Kidney epithelial cell (primary cell): ENCODE measurements at regions not wholly inside any gene's neighbourhood (a gene's known extent, or its start where the extent isn't known, plus 50 kb on each side); places are given as distances from the start of the nearest gene placed in this dataset.
"Not testable (repeated sequence)": the region's sequence is repeated elsewhere in the genome, so short reads cannot be mapped to it uniquely, and the experiment has no call there.

Experiments used
- DNase-seq: peaks from one replicate; pipeline ENCODE4 v3.0.0-alpha.2; 2010; ENCODE audit warnings: low read depth
- H3K27me3 ChIP-seq: 2 replicates; pipeline ENCODE4 v1.6.0; 2011; ENCODE audit warnings: low read length; ENCODE audit not compliant: control insufficient read depth, insufficient read depth
- H3K36me3 ChIP-seq: 2 replicates; pipeline ENCODE4 v1.5.1; 2011; ENCODE audit warnings: low read length; ENCODE audit not compliant: control insufficient read depth, insufficient read depth
- H3K4me3 ChIP-seq: 2 replicates; pipeline ENCODE4 v1.5.1; 2011; ENCODE audit warnings: low read depth, mild to moderate bottlenecking, control low read depth, low read length
- CTCF ChIP-seq: IDR thresholded peaks from 2 replicates; pipeline ENCODE4 v1.5.1; 2011; ENCODE audit warnings: mild to moderate bottlenecking, moderate library complexity, low read length, control low read depth, inconsistent platforms; ENCODE audit not compliant: insufficient read depth, poor library complexity, severe bottlenecking

GRCh38 chr3:127438371-127438770 is 150.5 kb upstream of the PRR20G start:
- no peak for TF ChIP-seq CTCF
- no peaks in the 10 kb centered on the region for H3K36me3 ChIP-seq
- DNase-seq, result no peak
- no peaks in the 10 kb centered on the region for H3K27me3 ChIP-seq
- no peak overlapping the region for H3K4me3 ChIP-seq

GRCh38 chr3:127435299-127435698 is 147.5 kb upstream of the PRR20G start:
- H3K4me3 ChIP-seq, H3K36me3 ChIP-seq, H3K27me3 ChIP-seq, DNase-seq: not testable (repeated sequence)

DNA sequence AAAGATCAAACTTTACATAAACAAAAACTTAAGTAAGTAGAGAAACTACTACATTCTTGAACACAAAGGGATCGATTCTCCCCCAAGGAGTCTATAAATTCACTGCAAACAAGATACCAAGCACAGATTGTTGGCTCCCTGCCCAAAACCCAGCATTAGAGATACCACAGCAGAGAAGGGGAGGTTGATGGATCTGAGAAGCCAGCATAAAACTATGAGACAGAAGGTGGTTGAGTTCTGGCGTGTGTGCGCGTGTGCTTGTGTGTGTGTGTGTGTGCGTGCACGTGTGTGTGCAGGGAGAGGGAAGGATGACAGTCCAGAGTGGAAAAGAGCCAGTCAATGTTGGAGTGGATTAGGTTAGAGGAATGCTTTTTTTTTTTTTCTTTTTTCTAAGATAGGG is 143.2 kb upstream of the PRR20G start:
- H3K27me3 ChIP-seq, result peaks cover 19% of the 10 kb centered on the region
- DNase-seq, result no peak
- no peak for TF ChIP-seq CTCF
- no peak overlapping the region for H3K4me3 ChIP-seq
- H3K36me3 ChIP-seq, result no peaks in the 10 kb centered on the region

DNA sequence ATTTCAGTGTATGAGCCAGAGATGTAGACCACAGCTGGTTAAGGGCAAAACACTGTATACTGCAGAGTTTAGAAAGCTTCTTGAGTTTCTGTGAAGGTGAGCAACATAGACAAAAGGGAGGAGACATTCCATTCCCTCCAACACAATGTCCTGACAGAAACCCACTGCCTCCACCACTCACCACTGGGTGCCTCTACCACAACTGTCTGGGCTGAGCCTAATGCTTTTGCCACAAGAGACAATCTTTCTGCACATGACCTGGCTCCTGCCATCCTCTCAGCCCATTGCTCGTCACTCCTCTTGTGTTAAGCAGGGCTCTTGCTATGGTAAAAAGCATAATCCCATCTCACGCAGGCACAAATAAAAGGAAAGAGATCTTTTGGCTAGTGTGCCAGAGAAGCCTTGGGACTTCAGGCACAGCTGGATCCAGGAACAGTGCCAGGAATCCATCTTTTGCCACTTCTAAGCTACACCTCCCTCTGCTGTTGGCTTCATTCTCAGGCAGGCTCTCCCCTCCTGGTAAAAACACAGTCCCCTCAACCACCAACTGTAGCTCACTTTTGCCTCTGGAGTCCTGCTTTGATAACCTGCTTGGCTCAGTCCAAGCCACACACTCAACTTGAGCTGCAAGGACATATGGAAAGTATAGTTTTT is 140.6 kb upstream of the PRR20G start:
- no peak for TF ChIP-seq CTCF
- no peaks in the 10 kb centered on the region for H3K36me3 ChIP-seq
- DNase-seq, result no peak
- no peak overlapping the region for H3K4me3 ChIP-seq
- H3K27me3 ChIP-seq, result peaks cover 31% of the 10 kb centered on the region

GRCh38 chr3:127427666-127428065 is 139.8 kb upstream of the PRR20G start:
- TF ChIP-seq CTCF, result no peak
- Histone ChIP-seq H3K27me3 (peaks cover 37% of the 10 kb centered on the region), H3K4me3 (no peak overlapping the region), H3K36me3 (no peaks in the 10 kb centered on the region)
- DNase-seq, result no peak

DNA sequence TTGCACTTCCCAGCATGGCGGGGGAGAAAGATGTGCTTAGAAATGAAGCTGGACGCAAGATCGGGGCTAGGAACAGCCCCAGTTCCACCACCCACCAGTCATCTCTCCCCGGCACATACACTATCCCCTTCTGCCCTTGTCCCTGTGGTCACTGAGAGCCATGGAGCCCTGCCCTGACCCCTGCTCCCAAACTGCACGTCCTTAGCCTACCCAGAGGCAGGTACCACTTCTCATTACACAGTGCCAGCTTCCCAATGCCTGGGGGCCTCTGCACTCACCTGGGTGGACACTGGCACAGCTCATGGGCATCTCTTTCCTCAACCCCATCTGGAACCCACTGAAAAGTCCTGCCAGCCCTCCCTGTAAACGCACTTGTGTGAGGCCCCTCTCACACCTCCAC is 139.3 kb upstream of the PRR20G start:
- no peak for TF ChIP-seq CTCF
- Histone ChIP-seq H3K36me3 (no peaks in the 10 kb centered on the region), H3K27me3 (peaks cover 41% of the 10 kb centered on the region), H3K4me3 (no peak overlapping the region)
- DNase-seq, result no peak
